Activated naive CD4-positive, alpha-beta T cell treated with anti-CD3 and anti-CD28 coated beads, Interleukin-2, amount 50 U/mL, for 72 hours (primary cell): ENCODE measurements at regions not wholly inside any gene's neighbourhood (a gene's known extent, or its start where the extent isn't known, plus 50 kb on each side); places are given as distances from the start of the nearest gene placed in this dataset.
"Not testable (repeated sequence)": the region's sequence is repeated elsewhere in the genome, so short reads cannot be mapped to it uniquely, and the experiment has no call there.

Source experiments
- ATAC-seq, 2 donors: fragments of 150-1000 bp; cut with Tn5 transposase; 2 replicates each; pipeline ENCODE4 v1.10.0; 2021; ENCODE audit warnings: mild to moderate bottlenecking in 2 of 2, moderate library complexity in 2 of 2
- DNase-seq, 2 donors: peaks; one replicate each; pipeline ENCODE4 v3.0.0; 2021 to 2022; ENCODE audit warnings: low spot score in 2 of 2
- H3K27ac Mint-ChIP-seq, 2 donors: one replicate each; pipeline ENCODE4 v1.8.0; 2022; ENCODE audit warnings: mild to moderate bottlenecking in 2 of 2, mixed read lengths in 2 of 2
- H3K36me3 Mint-ChIP-seq, 2 donors: one replicate each; pipeline ENCODE4 v1.8.0; 2022; ENCODE audit warnings: mixed read lengths in 2 of 2
- H3K9me3 Mint-ChIP-seq, 2 donors: one replicate each; pipeline ENCODE4 v1.8.0; 2022; ENCODE audit warnings: mixed read lengths in 2 of 2

GRCh38 chr1:98575955-98576354, 85.6 kb upstream of the SNX7 start:
- no peak for DNase-seq
- ATAC-seq, result no peak
- H3K36me3 Mint-ChIP-seq, result no peaks in the 10 kb centered on the region
- H3K27ac Mint-ChIP-seq, result no peak overlapping the region
- peaks cover 0 to 3% of the 10 kb centered on the region in 2 donors for H3K9me3 Mint-ChIP-seq

GRCh38 chr1:98565951-98566350, 95.6 kb upstream of the SNX7 start:
- no peak overlapping the region for H3K27ac Mint-ChIP-seq
- DNase-seq, result no peak
- ATAC-seq, result no peak

GRCh38 chr1:98559291-98559690, 102.2 kb upstream of the SNX7 start:
- H3K9me3 Mint-ChIP-seq, result peaks cover 8 to 13% of the 10 kb centered on the region in 2 donors
- H3K36me3 Mint-ChIP-seq, result no peaks in the 10 kb centered on the region
- no peak for ATAC-seq

More at GRCh38 chr1:98565951-98566350, 95.6 kb upstream of the SNX7 start:
- Mint-ChIP-seq H3K9me3 (peaks cover 8 to 22% of the 10 kb centered on the region in 2 donors), H3K36me3 (no peaks in the 10 kb centered on the region)

GRCh38 chr1:98557895-98558294, 103.6 kb upstream of the SNX7 start:
- no peaks in the 10 kb centered on the region for H3K36me3 Mint-ChIP-seq
- peaks cover 4 to 7% of the 10 kb centered on the region in 2 donors for H3K9me3 Mint-ChIP-seq
- H3K27ac Mint-ChIP-seq, result no peak overlapping the region
- ATAC-seq, result no peak
- no peak for DNase-seq

More at GRCh38 chr1:98559291-98559690, 102.2 kb upstream of the SNX7 start:
- no peak for DNase-seq
- no peak overlapping the region for H3K27ac Mint-ChIP-seq

- no peak for DNase-seq
- Mint-ChIP-seq H3K36me3 (no peaks in the 10 kb centered on the region), H3K9me3 (no peaks in the 10 kb centered on the region), H3K27ac (no peak overlapping the region)
- ATAC-seq, result no peak
These were observed 104.9 kb upstream of the SNX7 start for GRCh38 chr1:98556521-98557158.

GRCh38 chr1:98555814-98556213, 105.7 kb upstream of the SNX7 start:
- no peaks in the 10 kb centered on the region for H3K36me3 Mint-ChIP-seq
- H3K9me3 Mint-ChIP-seq, result peaks cover 5% of the 10 kb centered on the region in 2 donors
- no peak overlapping the region for H3K27ac Mint-ChIP-seq
- ATAC-seq (no peak), DNase-seq (no peak)

- H3K36me3 Mint-ChIP-seq, DNase-seq, H3K9me3 Mint-ChIP-seq, ATAC-seq, H3K27ac Mint-ChIP-seq: not testable (repeated sequence)
These were observed 108.9 kb upstream of the SNX7 start for GRCh38 chr1:98552576-98553074.

GRCh38 chr1:98550076-98550475, 111.4 kb upstream of the SNX7 start:
- ATAC-seq (no peak), DNase-seq (no peak)
- H3K9me3 Mint-ChIP-seq, result peaks cover 5 to 11% of the 10 kb centered on the region in 2 donors
- H3K36me3 Mint-ChIP-seq, result no peaks in the 10 kb centered on the region
- no peak overlapping the region for H3K27ac Mint-ChIP-seq

- ATAC-seq, result no peak
These were observed 115.2 kb upstream of the SNX7 start for GRCh38 chr1:98546319-98546718.

GRCh38 chr1:98538106-98538505, 123.4 kb upstream of the SNX7 start:
- H3K27ac Mint-ChIP-seq, result no peak overlapping the region
- H3K9me3 Mint-ChIP-seq, result peaks cover 0 to 4% of the 10 kb centered on the region in 2 donors
- no peaks in the 10 kb centered on the region for H3K36me3 Mint-ChIP-seq
- ATAC-seq (no peak), DNase-seq (no peak)

More at GRCh38 chr1:98546319-98546718, 115.2 kb upstream of the SNX7 start:
- no peaks in the 10 kb centered on the region for H3K36me3 Mint-ChIP-seq
- H3K9me3 Mint-ChIP-seq, result peaks cover 2 to 8% of the 10 kb centered on the region in 2 donors
- DNase-seq, result no peak
- no peak overlapping the region for H3K27ac Mint-ChIP-seq

GRCh38 chr1:98523256-98523655, 138.3 kb upstream of the SNX7 start:
- H3K27ac Mint-ChIP-seq, result no peak overlapping the region
- ATAC-seq, result no peak
- peaks cover 0 to 1% of the 10 kb centered on the region in 2 donors for H3K36me3 Mint-ChIP-seq
- no peak for DNase-seq
- H3K9me3 Mint-ChIP-seq, result peaks cover 18 to 30% of the 10 kb centered on the region in 2 donors

GRCh38 chr1:98516306-98516705, 145.2 kb upstream of the SNX7 start:
- Mint-ChIP-seq H3K36me3 (peaks cover 0 to 3% of the 10 kb centered on the region in 2 donors), H3K27ac (no peak overlapping the region), H3K9me3 (peaks cover 15 to 17% of the 10 kb centered on the region in 2 donors)
- DNase-seq, result no peak
- no peak for ATAC-seq

GRCh38 chr1:98515744-98516143, 145.8 kb upstream of the SNX7 start:
- Mint-ChIP-seq H3K36me3 (peaks cover 0 to 5% of the 10 kb centered on the region in 2 donors), H3K9me3 (peaks cover 17 to 20% of the 10 kb centered on the region in 2 donors), H3K27ac (no peak overlapping the region)
- DNase-seq (no peak), ATAC-seq (no peak)

- not testable (repeated sequence) for ATAC-seq, DNase-seq, H3K36me3 Mint-ChIP-seq, H3K27ac Mint-ChIP-seq
- peaks cover 10 to 21% of the 10 kb centered on the region in 2 donors for H3K9me3 Mint-ChIP-seq
These were observed 149.3 kb upstream of the SNX7 start for GRCh38 chr1:98512216-98512615.

GRCh38 chr1:98503771-98504170, 157.8 kb upstream of the SNX7 start:
- H3K27ac Mint-ChIP-seq, result no peak overlapping the region
- H3K9me3 Mint-ChIP-seq, result peaks cover 25% of the 10 kb centered on the region in 2 donors
- ATAC-seq, result no peak
- no peak for DNase-seq
- peaks cover 0 to 8% of the 10 kb centered on the region in 2 donors for H3K36me3 Mint-ChIP-seq

GRCh38 chr1:98502937-98503336, 158.6 kb upstream of the SNX7 start:
- H3K27ac Mint-ChIP-seq, result no peak overlapping the region
- DNase-seq (no peak), ATAC-seq (no peak)
- peaks cover 19 to 25% of the 10 kb centered on the region in 2 donors for H3K9me3 Mint-ChIP-seq
- peaks cover 0 to 8% of the 10 kb centered on the region in 2 donors for H3K36me3 Mint-ChIP-seq

- DNase-seq (no peak), ATAC-seq (no peak)
- H3K36me3 Mint-ChIP-seq, result peaks cover 0 to 1% of the 10 kb centered on the region in 2 donors
- peaks cover 6 to 11% of the 10 kb centered on the region in 2 donors for H3K9me3 Mint-ChIP-seq
- no peak overlapping the region for H3K27ac Mint-ChIP-seq
These were observed 161.2 kb upstream of the SNX7 start for GRCh38 chr1:98500324-98500723.

- H3K36me3 Mint-ChIP-seq, result no peaks in the 10 kb centered on the region
- no peak for DNase-seq
- peaks cover 6 to 7% of the 10 kb centered on the region in 2 donors for H3K9me3 Mint-ChIP-seq
- no peak overlapping the region for H3K27ac Mint-ChIP-seq
- no peak for ATAC-seq
These were observed 162.9 kb upstream of the SNX7 start for GRCh38 chr1:98498651-98499050.
